ENCODE measurements at regions not wholly inside any gene's neighbourhood (a gene's known extent, or its start where the extent isn't known, plus 50 kb on each side); places are given as distances from the start of the nearest gene placed in this dataset.

DNA sequence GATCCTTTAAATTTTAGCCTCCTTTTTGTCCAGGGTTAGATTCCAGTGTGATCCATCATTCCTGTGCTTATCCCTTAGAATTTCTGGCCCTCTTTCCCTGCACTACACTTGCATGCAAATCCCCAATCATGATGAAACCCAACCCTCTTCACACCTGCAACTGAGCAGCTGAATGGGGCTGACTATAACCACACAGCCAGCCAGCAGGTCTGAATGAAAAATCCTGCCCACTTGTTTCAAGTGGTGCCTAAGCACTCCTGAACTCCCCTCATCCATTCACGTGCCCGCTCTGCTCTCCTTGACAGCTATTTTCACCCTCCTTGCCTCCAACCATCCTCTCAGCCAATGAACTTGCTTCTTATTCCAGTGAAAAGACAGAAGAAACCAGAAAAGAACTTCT lies 80.5 kb upstream of the AFF3 start:
- no peaks in the 10 kb centered on the region for H3K9me3 ChIP-seq
- no peak overlapping the region for H3K27ac ChIP-seq (replicated peaks in 1 of 4)
- no peaks in the 10 kb centered on the region for H3K27me3 ChIP-seq
- WGBS = 100% methylated on average over 2 of the region's 2 CpGs
- intact Hi-C loops (cut with DNase I) = no loop called here
- peaks cover 0 to 3% (median 0%) of the 10 kb centered on the region in 4 donors for H3K4me1 ChIP-seq
- no peaks in the 10 kb centered on the region for H3K36me3 ChIP-seq
- no peak for DNase-seq (ENCODE audit: extremely low spot score)
- no peak overlapping the region for H3K4me3 ChIP-seq
- TF ChIP-seq POLR2A (IDR thresholded peaks at IDR 0.05; ENCODE audit: low read depth) (no peak), EP300 (IDR thresholded peaks at IDR 0.05) (no peak), POLR2AphosphoS5 (IDR thresholded peaks at IDR 0.05) (no peak)
- TF ChIP-seq, protein P1, sequence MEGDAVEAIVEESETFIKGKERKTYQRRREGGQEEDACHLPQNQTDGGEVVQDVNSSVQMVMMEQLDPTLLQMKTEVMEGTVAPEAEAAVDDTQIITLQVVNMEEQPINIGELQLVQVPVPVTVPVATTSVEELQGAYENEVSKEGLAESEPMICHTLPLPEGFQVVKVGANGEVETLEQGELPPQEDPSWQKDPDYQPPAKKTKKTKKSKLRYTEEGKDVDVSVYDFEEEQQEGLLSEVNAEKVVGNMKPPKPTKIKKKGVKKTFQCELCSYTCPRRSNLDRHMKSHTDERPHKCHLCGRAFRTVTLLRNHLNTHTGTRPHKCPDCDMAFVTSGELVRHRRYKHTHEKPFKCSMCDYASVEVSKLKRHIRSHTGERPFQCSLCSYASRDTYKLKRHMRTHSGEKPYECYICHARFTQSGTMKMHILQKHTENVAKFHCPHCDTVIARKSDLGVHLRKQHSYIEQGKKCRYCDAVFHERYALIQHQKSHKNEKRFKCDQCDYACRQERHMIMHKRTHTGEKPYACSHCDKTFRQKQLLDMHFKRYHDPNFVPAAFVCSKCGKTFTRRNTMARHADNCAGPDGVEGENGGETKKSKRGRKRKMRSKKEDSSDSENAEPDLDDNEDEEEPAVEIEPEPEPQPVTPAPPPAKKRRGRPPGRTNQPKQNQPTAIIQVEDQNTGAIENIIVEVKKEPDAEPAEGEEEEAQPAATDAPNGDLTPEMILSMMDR (IDR thresholded peaks at IDR 0.05) = no peak

DNA sequence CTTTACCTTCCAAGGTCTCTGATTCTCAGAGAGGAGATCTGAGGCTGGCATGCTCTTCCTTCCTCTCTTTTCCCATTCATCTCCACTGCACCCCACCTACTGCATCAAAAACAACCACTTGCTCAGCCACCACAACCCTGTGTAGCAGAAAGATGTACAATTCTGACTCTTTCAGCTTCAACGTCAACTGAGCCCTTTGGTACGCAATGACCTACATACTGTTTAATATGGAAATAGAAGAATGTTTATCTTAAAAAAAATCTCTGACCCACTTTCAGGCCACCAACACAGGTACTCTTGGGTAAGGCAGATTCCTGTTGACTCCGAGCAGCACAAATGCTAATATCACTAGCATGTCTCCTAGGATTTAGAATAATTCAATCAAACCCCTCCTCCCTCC lies 76.2 kb upstream of the AFF3 start:
- Histone ChIP-seq H3K4me1 (peaks cover 10 to 29% (median 26%) of the 10 kb centered on the region in 4 donors), H3K4me3 (no peak overlapping the region), H3K27me3 (no peaks in the 10 kb centered on the region), H3K9me3 (no peaks in the 10 kb centered on the region), H3K36me3 (no peaks in the 10 kb centered on the region), H3K27ac (replicated peaks in 1 of 4) (peak overlapping the region in 1 of 4 donors; percentile 35)
- no peak for TF ChIP-seq POLR2A (IDR thresholded peaks at IDR 0.05; ENCODE audit: low read depth)
- TF ChIP-seq, protein P1 (IDR thresholded peaks at IDR 0.05) = no peak
- no peak for TF ChIP-seq EP300 (IDR thresholded peaks at IDR 0.05)
- TF ChIP-seq POLR2AphosphoS5 (IDR thresholded peaks at IDR 0.05) = no peak
- intact Hi-C loops (cut with DNase I) = loop anchor here (10.0 kb wide), 1 partner anchor 204 kb away; no protein-coding TSS in a partner anchor
- DNase-seq (ENCODE audit: extremely low spot score) = no peak
- 90% methylated on average over 3 of the region's 3 CpGs for WGBS

DNA sequence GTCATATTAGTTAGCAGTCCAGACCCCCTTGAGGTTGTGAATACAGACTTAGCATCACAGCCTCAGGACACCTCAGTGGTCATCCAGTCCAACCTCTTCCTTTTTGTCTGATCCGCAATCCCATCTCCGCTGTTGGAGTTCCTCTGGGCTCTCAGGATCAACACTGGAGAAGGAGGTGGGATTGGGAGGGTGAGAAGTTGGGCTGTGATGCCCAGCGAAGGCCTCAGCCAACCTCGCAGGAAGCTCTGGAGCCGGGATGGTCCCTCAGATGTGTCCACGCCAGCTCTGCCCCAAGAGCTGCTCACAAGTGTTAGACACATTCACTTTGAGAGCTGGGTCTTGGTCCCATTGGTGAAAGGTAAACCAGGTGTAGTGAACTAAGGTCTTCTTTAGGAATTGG lies 74.9 kb upstream of the AFF3 start:
- no peaks in the 10 kb centered on the region for H3K27me3 ChIP-seq
- peak overlapping the region in 1 of 4 donors; percentile 84 for H3K27ac ChIP-seq (replicated peaks in 1 of 4)
- H3K4me1 ChIP-seq = peaks cover 21 to 40% (median 38%) of the 10 kb centered on the region in 4 donors
- H3K4me3 ChIP-seq = no peak overlapping the region
- H3K36me3 ChIP-seq = no peaks in the 10 kb centered on the region
- 86% methylated on average over 3 of the region's 6 CpGs for WGBS
- no peak for DNase-seq (ENCODE audit: extremely low spot score)
- TF ChIP-seq EP300 (IDR thresholded peaks at IDR 0.05) (no peak), POLR2AphosphoS5 (IDR thresholded peaks at IDR 0.05) (no peak), POLR2A (IDR thresholded peaks at IDR 0.05; ENCODE audit: low read depth) (no peak)
- TF ChIP-seq, protein P1 (IDR thresholded peaks at IDR 0.05) = no peak
- no peaks in the 10 kb centered on the region for H3K9me3 ChIP-seq
- intact Hi-C loops (cut with DNase I) = loop anchor here (10.0 kb wide), 1 partner anchor 203 kb away; no protein-coding TSS in a partner anchor

DNA sequence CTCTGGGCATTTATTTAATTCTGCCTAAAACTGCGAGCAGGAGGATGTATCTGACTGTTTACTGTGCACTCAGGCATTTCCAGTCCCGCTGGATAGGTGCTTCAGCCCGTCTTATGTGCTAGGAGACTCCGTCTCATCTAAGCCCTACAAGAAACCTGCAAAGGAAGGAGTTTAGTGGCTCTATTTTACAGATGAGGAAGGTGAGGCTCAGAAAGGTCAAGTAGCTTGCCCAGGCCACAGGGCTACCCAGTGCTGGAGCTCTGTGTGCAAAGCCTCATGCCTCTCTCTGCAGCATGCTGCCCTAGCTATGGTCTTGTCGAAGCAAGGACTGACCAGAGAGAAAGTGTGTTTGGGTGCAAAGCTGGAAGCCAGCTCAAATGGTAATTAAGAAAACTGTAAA lies 73.6 kb upstream of the AFF3 start:
- intact Hi-C loops (cut with DNase I) = loop anchor here (10.0 kb wide), 1 partner anchor 201 kb away; no protein-coding TSS in a partner anchor
- peak overlapping the region; percentile 78 to 86 (median 84) for H3K27ac ChIP-seq (replicated peaks in 1 of 4)
- H3K4me3 ChIP-seq = no peak overlapping the region

More for the DNA sequence above, 73.6 kb upstream of the AFF3 start:
- no peaks in the 10 kb centered on the region for H3K36me3 ChIP-seq
- no peaks in the 10 kb centered on the region for H3K9me3 ChIP-seq
- no peak for DNase-seq (ENCODE audit: extremely low spot score)
- TF ChIP-seq POLR2AphosphoS5 (IDR thresholded peaks at IDR 0.05) (no peak), EP300 (IDR thresholded peaks at IDR 0.05) (no peak), POLR2A (IDR thresholded peaks at IDR 0.05; ENCODE audit: low read depth) (no peak)
- TF ChIP-seq, protein P1 (IDR thresholded peaks at IDR 0.05) = no peak
- peaks cover 21 to 40% (median 38%) of the 10 kb centered on the region in 4 donors for H3K4me1 ChIP-seq
- H3K27me3 ChIP-seq = no peaks in the 10 kb centered on the region
- 90% methylated on average over 5 of the region's 5 CpGs for WGBS

Data from esophagus muscularis mucosa (tissue), 4 donors.